Ishikawa (cell line): ENCODE measurements at regions not wholly inside any gene's neighbourhood (a gene's known extent, or its start where the extent isn't known, plus 50 kb on each side); places are given as distances from the start of the nearest gene placed in this dataset.

Experiments
- CEBPB ChIP-seq: IDR thresholded peaks from 2 replicates; pipeline ENCODE4 v1.6.1; 2012
- CREB1 ChIP-seq: IDR thresholded peaks from 2 replicates; pipeline ENCODE4 v1.6.1; 2012; ENCODE audit warnings: low read depth
- EGR1 ChIP-seq: IDR thresholded peaks from 2 replicates; pipeline ENCODE4 v1.6.1; 2012
- EP300 ChIP-seq: IDR thresholded peaks from 2 replicates; pipeline ENCODE4 v1.6.1; 2012; ENCODE audit warnings: borderline replicate concordance
- FOXM1 ChIP-seq: IDR thresholded peaks from 2 replicates; pipeline ENCODE4 v1.6.1; 2012; ENCODE audit warnings: low read depth, borderline replicate concordance
- NFIC ChIP-seq: IDR thresholded peaks from 2 replicates; pipeline ENCODE4 v1.6.1; 2012
- RAD21 ChIP-seq: IDR thresholded peaks from 2 replicates; pipeline ENCODE4 v1.6.1; 2012; ENCODE audit warnings: low read depth
- TAF1 ChIP-seq: IDR thresholded peaks from 2 replicates; pipeline ENCODE4 v1.6.1; 2012; ENCODE audit warnings: low read depth, mild to moderate bottlenecking
- TCF12 ChIP-seq: IDR thresholded peaks from 2 replicates; pipeline ENCODE4 v1.6.1; 2012; ENCODE audit warnings: low read depth
- TEAD4 ChIP-seq: IDR thresholded peaks from 2 replicates; pipeline ENCODE4 v1.6.1; 2012
- YY1 ChIP-seq: IDR thresholded peaks from 2 replicates; pipeline ENCODE4 v1.6.1; 2012; ENCODE audit warnings: low read depth
- ZBTB7A ChIP-seq: IDR thresholded peaks from 2 replicates; pipeline ENCODE4 v1.6.1; 2012; ENCODE audit warnings: low read depth
- TF ChIP-seq, protein P1 (sequence below): IDR thresholded peaks from 2 replicates; pipeline ENCODE4 v1.6.1; 2012; ENCODE audit warnings: low read depth, mild to moderate bottlenecking
- TF ChIP-seq, protein P2 (sequence below): IDR thresholded peaks from 2 replicates; pipeline ENCODE4 v1.6.1; 2012
- TF ChIP-seq, protein P3 (sequence below): IDR thresholded peaks from 2 replicates; pipeline ENCODE4 v1.6.1; 2012

DNA sequence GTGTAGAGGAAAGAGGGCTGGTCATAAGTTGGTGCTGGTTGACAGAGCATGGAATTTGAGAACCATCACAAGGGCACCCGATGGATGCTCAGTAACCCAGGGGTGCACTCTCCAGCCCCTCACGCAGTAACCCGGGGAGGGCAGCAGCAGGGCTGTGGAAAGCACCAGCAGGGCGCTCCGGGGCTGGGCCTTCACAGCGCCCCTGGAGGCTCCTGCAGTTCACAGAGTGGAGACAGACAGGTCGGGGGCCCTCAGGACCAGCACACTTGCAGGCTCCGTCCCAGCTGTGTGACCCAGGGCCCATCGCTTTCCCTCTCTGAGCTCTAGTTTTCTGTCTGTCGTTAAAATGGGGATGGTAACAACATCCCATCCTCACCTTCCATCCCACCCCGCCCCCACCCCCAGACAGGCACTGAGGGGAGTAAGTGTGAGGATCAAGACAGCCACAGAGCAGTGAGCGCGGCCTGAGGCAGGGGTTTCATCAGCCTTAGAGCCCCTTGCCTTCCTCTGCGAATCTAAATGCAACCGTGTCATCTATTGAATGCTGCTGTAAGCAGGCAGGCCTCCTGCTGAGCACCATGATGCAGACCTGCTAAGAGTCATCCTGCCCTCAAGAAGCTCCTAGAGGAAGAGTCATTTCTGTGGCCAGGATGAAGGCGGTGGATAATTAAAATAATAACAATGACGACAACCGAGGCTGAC lies 90.2 kb upstream of the LINGO1 start:
- TF ChIP-seq, protein P1, sequence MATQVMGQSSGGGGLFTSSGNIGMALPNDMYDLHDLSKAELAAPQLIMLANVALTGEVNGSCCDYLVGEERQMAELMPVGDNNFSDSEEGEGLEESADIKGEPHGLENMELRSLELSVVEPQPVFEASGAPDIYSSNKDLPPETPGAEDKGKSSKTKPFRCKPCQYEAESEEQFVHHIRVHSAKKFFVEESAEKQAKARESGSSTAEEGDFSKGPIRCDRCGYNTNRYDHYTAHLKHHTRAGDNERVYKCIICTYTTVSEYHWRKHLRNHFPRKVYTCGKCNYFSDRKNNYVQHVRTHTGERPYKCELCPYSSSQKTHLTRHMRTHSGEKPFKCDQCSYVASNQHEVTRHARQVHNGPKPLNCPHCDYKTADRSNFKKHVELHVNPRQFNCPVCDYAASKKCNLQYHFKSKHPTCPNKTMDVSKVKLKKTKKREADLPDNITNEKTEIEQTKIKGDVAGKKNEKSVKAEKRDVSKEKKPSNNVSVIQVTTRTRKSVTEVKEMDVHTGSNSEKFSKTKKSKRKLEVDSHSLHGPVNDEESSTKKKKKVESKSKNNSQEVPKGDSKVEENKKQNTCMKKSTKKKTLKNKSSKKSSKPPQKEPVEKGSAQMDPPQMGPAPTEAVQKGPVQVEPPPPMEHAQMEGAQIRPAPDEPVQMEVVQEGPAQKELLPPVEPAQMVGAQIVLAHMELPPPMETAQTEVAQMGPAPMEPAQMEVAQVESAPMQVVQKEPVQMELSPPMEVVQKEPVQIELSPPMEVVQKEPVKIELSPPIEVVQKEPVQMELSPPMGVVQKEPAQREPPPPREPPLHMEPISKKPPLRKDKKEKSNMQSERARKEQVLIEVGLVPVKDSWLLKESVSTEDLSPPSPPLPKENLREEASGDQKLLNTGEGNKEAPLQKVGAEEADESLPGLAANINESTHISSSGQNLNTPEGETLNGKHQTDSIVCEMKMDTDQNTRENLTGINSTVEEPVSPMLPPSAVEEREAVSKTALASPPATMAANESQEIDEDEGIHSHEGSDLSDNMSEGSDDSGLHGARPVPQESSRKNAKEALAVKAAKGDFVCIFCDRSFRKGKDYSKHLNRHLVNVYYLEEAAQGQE = no peak

GRCh38 chr15:77721963-77722362 lies 89.3 kb upstream of the LINGO1 start:
- TF ChIP-seq EGR1 (no peak), CREB1 (no peak), TAF1 (no peak)
- TF ChIP-seq, protein P1 = no peak
- TF ChIP-seq, protein P2, sequence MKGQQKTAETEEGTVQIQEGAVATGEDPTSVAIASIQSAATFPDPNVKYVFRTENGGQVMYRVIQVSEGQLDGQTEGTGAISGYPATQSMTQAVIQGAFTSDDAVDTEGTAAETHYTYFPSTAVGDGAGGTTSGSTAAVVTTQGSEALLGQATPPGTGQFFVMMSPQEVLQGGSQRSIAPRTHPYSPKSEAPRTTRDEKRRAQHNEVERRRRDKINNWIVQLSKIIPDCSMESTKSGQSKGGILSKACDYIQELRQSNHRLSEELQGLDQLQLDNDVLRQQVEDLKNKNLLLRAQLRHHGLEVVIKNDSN = no peak

- no peak for TF ChIP-seq CREB1
- no peak for TF ChIP-seq YY1
- no peak for TF ChIP-seq EGR1
- no peak for TF ChIP-seq RAD21
- no peak for TF ChIP-seq ZBTB7A
- TF ChIP-seq TCF12 = no peak
Observed at GRCh38 chr15:77720655-77721054, 87.9 kb upstream of the LINGO1 start.

GRCh38 chr15:77720173-77720572 lies 87.5 kb upstream of the LINGO1 start:
- TF ChIP-seq YY1 (no peak), EP300 (no peak), CREB1 (no peak), TCF12 (no peak)

- no peak for TF ChIP-seq TAF1
Observed at GRCh38 chr15:77719450-77719849, 86.7 kb upstream of the LINGO1 start.

DNA sequence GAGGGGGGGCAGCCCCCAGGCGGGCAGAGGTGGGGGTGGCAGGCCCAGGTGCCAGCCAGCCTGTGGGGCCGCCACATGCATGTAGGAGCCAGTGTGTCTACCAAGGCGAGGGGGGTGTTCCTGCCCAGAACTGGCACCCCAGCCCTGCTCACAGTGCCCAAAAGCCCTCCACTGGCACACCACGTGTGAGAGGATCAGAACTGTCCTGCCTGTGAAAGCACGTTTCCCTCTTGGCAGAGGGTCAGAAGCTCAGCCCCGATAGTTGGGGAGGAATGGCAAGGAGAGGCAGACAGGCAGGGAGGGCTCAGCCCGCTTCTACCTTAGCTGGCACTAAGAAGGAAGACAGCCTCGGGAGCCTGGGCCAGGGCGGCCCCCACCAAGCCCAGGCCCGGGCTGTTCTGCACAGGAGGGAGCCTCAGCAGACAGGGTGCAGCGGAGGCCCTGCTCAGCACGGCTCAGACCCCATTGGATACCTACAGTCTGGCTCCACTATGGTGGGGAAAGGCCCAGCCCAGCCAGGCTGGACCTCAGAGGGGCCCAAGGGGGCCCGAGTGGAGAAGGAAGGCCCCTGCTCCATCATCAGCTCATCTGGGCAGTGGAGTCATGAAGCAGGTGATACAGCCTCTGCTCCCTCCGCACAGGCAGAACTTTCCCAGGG lies 84.8 kb upstream of the LINGO1 start:
- TF ChIP-seq FOXM1 (no peak), EGR1 (no peak), TEAD4 (no peak), YY1 (no peak), ZBTB7A (no peak), CREB1 (no peak), RAD21 (no peak), TCF12 (no peak), EP300 (no peak), TAF1 (no peak), NFIC (no peak), CEBPB (no peak)
- TF ChIP-seq, protein P1 = no peak
- TF ChIP-seq, protein P3, sequence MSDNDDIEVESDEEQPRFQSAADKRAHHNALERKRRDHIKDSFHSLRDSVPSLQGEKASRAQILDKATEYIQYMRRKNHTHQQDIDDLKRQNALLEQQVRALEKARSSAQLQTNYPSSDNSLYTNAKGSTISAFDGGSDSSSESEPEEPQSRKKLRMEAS = no peak
- TF ChIP-seq, protein P2 = no peak
